Left lung (tissue), 4 donors: ENCODE measurements at regions not wholly inside any gene's neighbourhood (a gene's known extent, or its start where the extent isn't known, plus 50 kb on each side); places are given as distances from the start of the nearest gene placed in this dataset.

Experiments
- ATAC-seq: fragments of 200-7000 bp; cut with Tn5 transposase; one replicate; pipeline ENCODE4 v1.9.1; 2020; ENCODE audit warnings: moderate library complexity
- DNase-seq, 4 donors: peaks; one replicate each; pipeline ENCODE4 v3.0.0-alpha.2; 2013 to 2020
- H3K27ac ChIP-seq, 2 donors: fragments of 200-600 bp; sonication (generic) in 1 of 2; one replicate each; pipeline versions ENCODE4 v1.5.0 to v1.8.0; 2020 to 2021
- H3K27me3 ChIP-seq, 2 donors: fragments of 200-600 bp; sonication (generic) in 1 of 2; one replicate each; pipeline versions ENCODE4 v1.5.0 to v1.8.0; 2020 to 2021
- H3K36me3 ChIP-seq, 2 donors: fragments of 200-600 bp; sonication (generic) in 1 of 2; one replicate each; pipeline versions ENCODE4 v1.5.0 to v1.8.0; 2020 to 2021
- H3K4me1 ChIP-seq, 2 donors: fragments of 200-600 bp; one replicate each; pipeline ENCODE4 v1.8.0; 2021
- H3K4me3 ChIP-seq, 2 donors: fragments of 200-600 bp; sonication (generic) in 1 of 2; one replicate each; pipeline versions ENCODE4 v1.5.0 to v1.8.0; 2020 to 2021; ENCODE audit warnings: mild to moderate bottlenecking in 1 of 2
- H3K9me3 ChIP-seq, 2 donors: fragments of 200-600 bp; sonication (generic) in 1 of 2; one replicate each; pipeline versions ENCODE4 v1.5.0 to v1.8.0; 2020 to 2021
- CTCF ChIP-seq, 2 donors: fragments of 200-600 bp; sonication (generic) in 1 of 2; IDR thresholded peaks; one replicate each; pipeline versions ENCODE4 v1.5.0 to v1.8.0; 2021; ENCODE audit warnings: antibody characterized with exemption in 2 of 2
- intact Hi-C, 2 donors: fragments of 100-400 bp; cut with DNase I; formaldehyde crosslinking; loops; one replicate each; pipeline versions ENCODE4 v1.11.2 to v1.14.2; 2022
- donor health status: DM: no; HTN: yes; CAD: no.
- donor health status: DM: no; HTN: no; CAD: no.

GRCh38 chr15:27695726-27696125 is 403.4 kb downstream of the OCA2 start:
- Histone ChIP-seq H3K27ac (no peak overlapping the region), H3K9me3 (no peaks in the 10 kb centered on the region), H3K4me1 (no peaks in the 10 kb centered on the region), H3K4me3 (no peak overlapping the region), H3K27me3 (no peaks in the 10 kb centered on the region), H3K36me3 (no peaks in the 10 kb centered on the region)
- DNase-seq = no peak
- ATAC-seq = no peak
- TF ChIP-seq CTCF (IDR thresholded peaks at IDR 0.05) = no peak
- intact Hi-C loops = no loop called here

- Histone ChIP-seq H3K4me3 (no peak overlapping the region), H3K4me1 (no peaks in the 10 kb centered on the region), H3K27me3 (no peaks in the 10 kb centered on the region), H3K9me3 (no peaks in the 10 kb centered on the region), H3K36me3 (no peaks in the 10 kb centered on the region), H3K27ac (no peak overlapping the region)
- DNase-seq = no peak
- ATAC-seq = no peak
- no peak for TF ChIP-seq CTCF (IDR thresholded peaks at IDR 0.05)
- intact Hi-C loops = no loop called here
These were observed 404.5 kb downstream of the OCA2 start for GRCh38 chr15:27694506-27695087.

GRCh38 chr15:27693280-27693679 is 405.8 kb downstream of the OCA2 start:
- no peaks in the 10 kb centered on the region for H3K27me3 ChIP-seq
- ATAC-seq (no peak), DNase-seq (no peak)
- H3K4me3 ChIP-seq = no peak overlapping the region
- no peak for TF ChIP-seq CTCF (IDR thresholded peaks at IDR 0.05)
- no peak overlapping the region for H3K27ac ChIP-seq
- intact Hi-C loops = no loop called here
- no peaks in the 10 kb centered on the region for H3K4me1 ChIP-seq
- H3K36me3 ChIP-seq = no peaks in the 10 kb centered on the region
- no peaks in the 10 kb centered on the region for H3K9me3 ChIP-seq

- intact Hi-C loops = no loop called here
- no peak for DNase-seq
- no peak for ATAC-seq
- Histone ChIP-seq H3K27me3 (no peaks in the 10 kb centered on the region), H3K27ac (no peak overlapping the region), H3K9me3 (no peaks in the 10 kb centered on the region), H3K4me1 (no peaks in the 10 kb centered on the region), H3K36me3 (no peaks in the 10 kb centered on the region), H3K4me3 (no peak overlapping the region)
- no peak for TF ChIP-seq CTCF (IDR thresholded peaks at IDR 0.05)
These were observed 406.7 kb downstream of the OCA2 start for GRCh38 chr15:27692438-27692837.

- no peak overlapping the region for H3K27ac ChIP-seq
- H3K4me1 ChIP-seq = no peaks in the 10 kb centered on the region
- no peak for TF ChIP-seq CTCF (IDR thresholded peaks at IDR 0.05)
- H3K36me3 ChIP-seq = no peaks in the 10 kb centered on the region
- ATAC-seq (no peak), DNase-seq (no peak)
- intact Hi-C loops = no loop called here
- no peaks in the 10 kb centered on the region for H3K9me3 ChIP-seq
- no peaks in the 10 kb centered on the region for H3K27me3 ChIP-seq
- no peak overlapping the region for H3K4me3 ChIP-seq
These were observed 408.8 kb downstream of the OCA2 start for GRCh38 chr15:27690290-27690689.
